Heart left ventricle (tissue), 16 donors: ENCODE measurements at regions not wholly inside any gene's neighbourhood (a gene's known extent, or its start where the extent isn't known, plus 50 kb on each side); places are given as distances from the start of the nearest gene placed in this dataset.

Experiments used
- ATAC-seq, 4 donors: fragments of 200-7000 bp; cut with Tn5 transposase; one replicate each; pipeline ENCODE4 v1.9.1; 2020 to 2022; ENCODE audit warnings: moderate library complexity in 4 of 4, mild to moderate bottlenecking in 3 of 4, moderate number of reproducible peaks in 1 of 4
- DNase-seq, 5 donors: peaks; one replicate each; pipeline ENCODE4 v3.0.0-alpha.2; 2020
- H3K27ac ChIP-seq, 12 donors: fragments of 200-600 bp; sonication (generic) in 4 of 12; one replicate each; pipeline versions ENCODE4 v1.5.0 to v1.8.0; 2016 to 2022; ENCODE audit warnings: mild to moderate bottlenecking in 2 of 12
- H3K27me3 ChIP-seq, 9 donors: fragments of 200-600 bp; sonication (generic) in 2 of 9; one replicate each; pipeline versions ENCODE4 v1.5.1 to v1.8.0; 2016 to 2022; ENCODE audit warnings: mild to moderate bottlenecking in 3 of 9
- H3K36me3 ChIP-seq, 9 donors: fragments of 200-600 bp; sonication (generic) in 2 of 9; one replicate each; pipeline versions ENCODE4 v1.5.0 to v1.8.0; 2018 to 2022; ENCODE audit warnings: mild to moderate bottlenecking in 2 of 9
- H3K4me1 ChIP-seq, 12 donors: fragments of 200-600 bp; sonication (generic) in 4 of 12; one replicate each; pipeline versions ENCODE4 v1.5.0 to v1.8.0; 2016 to 2022; ENCODE audit warnings: mild to moderate bottlenecking in 3 of 12
- H3K4me3 ChIP-seq, 12 donors: fragments of 200-600 bp; sonication (generic) in 4 of 12; one replicate each; pipeline versions ENCODE4 v1.5.0 to v1.8.0; 2017 to 2022; ENCODE audit warnings: mild to moderate bottlenecking in 9 of 12, moderate library complexity in 4 of 12
- H3K9me3 ChIP-seq, 12 donors: fragments of 200-600 bp; sonication (generic) in 4 of 12; one replicate each; pipeline versions ENCODE4 v1.5.0 to v1.8.0; 2016 to 2022; ENCODE audit warnings: mild to moderate bottlenecking in 1 of 12
- CTCF ChIP-seq, 12 donors: fragments of 200-600 bp; sonication (generic) in 4 of 12; IDR thresholded peaks; one replicate each; pipeline versions ENCODE4 v1.5.0 to v1.8.0; 2018 to 2022; ENCODE audit warnings: antibody characterized with exemption in 12 of 12, mild to moderate bottlenecking in 5 of 12
- POLR2A ChIP-seq, 2 donors: fragments of 450-650 bp; IDR thresholded peaks; one replicate each; pipeline ENCODE4 v1.6.1; 2017; ENCODE audit warnings: antibody characterized with exemption in 2 of 2, mild to moderate bottlenecking in 2 of 2, moderate library complexity in 2 of 2
- WGBS, 4 donors: extraction: QIAGEN DNeasy Blood & Tissue Kit in 2 of 4; methylation state at CpG; one replicate each; pipeline versions ENCODE4 v1.1.5 to v1.1.7; 2013 to 2018; 5-methylcytosine and 5-hydroxymethylcytosine counted together
- intact Hi-C, 10 donors: fragments of 100-400 bp; cut with DNase I; formaldehyde crosslinking; loops; one replicate each; pipeline versions ENCODE4 v1.11.1 to v1.14.2; 2022
- donor health status: ischemic (EF 13 %, LVEDD 7.1; RV severe dilation, severe dysfunction).
- donor health status: healthy with polysubstance abuse.
- donor health status: DM: no; HTN: yes; CAD: no.
- donor health status: DM: no; HTN: no; CAD: no.
- donor health status: ischemic (EF 25% LVEDD 6.9; RV normal size, moderate dysfunction).
- donor health status: ischemic (EF 25% LVEDD 5.7; RV mildly dilated, moderate dysfunction).
- donor health status: healthy.
- donor health status: DM: yes; HTN: yes; CAD: no.
- donor health status: ischemic (EF 35%, LVEDD 5.7; RV mildly dilated, moderate dysfunction).
- donor health status: nonischemic (EF 11% LVEDD 7.7; RV severe dilation, severe dysfunction).
- donor health status: DM: yes; HTN: yes; CAD: no.
- donor health status: PGD.
- donor health status: ischemic (EF 29% LVEDD 5.4; RV normal size, mild dysfunction).
- donor health status: nonischemic (EF 23%, LVEDD 6.1; RV moderate dilation, normal function).

DNA sequence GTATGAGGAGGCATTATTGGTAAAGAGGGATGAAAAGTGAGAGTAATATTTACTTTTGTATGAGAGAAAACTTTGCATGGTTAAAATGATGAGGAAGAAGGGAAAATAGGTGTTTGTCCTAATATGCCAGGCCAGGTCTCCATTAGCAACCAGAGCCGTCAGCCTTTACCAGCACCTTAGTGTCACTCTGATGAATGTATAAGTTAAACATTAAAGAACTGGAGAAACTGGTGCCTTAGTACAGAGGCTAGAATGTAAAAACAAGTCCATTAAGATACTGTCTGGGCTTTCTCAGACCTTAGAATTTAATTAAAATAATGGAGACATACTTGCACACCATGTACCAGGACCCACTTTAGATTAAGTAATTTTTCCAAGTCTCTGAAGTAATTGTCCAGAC lies 222.3 kb downstream of the FAM47A start:
- Histone ChIP-seq H3K4me1 (no peaks in the 10 kb centered on the region), H3K27ac (no peak overlapping the region), H3K9me3 (no peaks in the 10 kb centered on the region), H3K27me3 (no peaks in the 10 kb centered on the region), H3K36me3 (no peaks in the 10 kb centered on the region), H3K4me3 (no peak overlapping the region)
- TF ChIP-seq CTCF (IDR thresholded peaks at IDR 0.05), result no peak
- TF ChIP-seq POLR2A (IDR thresholded peaks at IDR 0.05), result no peak
- DNase-seq (no peak), ATAC-seq (no peak)
- intact Hi-C loops, result no loop called here
- WGBS, 4 donors, result 71 to 77% (median 72%) methylated on average over 1 of the region's 1 CpG

DNA sequence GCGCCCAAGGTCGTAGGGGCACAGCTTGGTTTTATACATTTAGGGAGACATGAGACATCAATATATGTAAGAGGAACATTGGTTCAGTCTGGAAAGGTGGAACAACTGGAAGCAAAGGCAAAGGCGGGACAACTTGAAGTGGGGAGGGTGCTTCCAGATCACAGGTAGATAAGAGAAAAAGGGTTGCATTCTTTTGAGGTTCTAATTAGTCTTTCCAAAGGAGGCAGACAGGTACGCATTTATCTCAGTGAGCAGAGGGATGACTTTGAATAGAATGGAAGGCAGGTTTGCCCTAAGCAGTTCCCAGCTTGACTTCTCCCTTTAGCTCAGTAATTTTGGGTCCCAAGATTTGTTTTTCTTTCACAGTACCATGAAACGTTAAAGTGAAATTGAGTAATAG lies 223.2 kb downstream of the FAM47A start:
- TF ChIP-seq POLR2A (IDR thresholded peaks at IDR 0.05) (no peak), CTCF (IDR thresholded peaks at IDR 0.05) (no peak)
- ATAC-seq, result no peak
- WGBS, 4 donors, result 38 to 45% (median 42%) methylated on average over 5 of the region's 5 CpGs

DNA sequence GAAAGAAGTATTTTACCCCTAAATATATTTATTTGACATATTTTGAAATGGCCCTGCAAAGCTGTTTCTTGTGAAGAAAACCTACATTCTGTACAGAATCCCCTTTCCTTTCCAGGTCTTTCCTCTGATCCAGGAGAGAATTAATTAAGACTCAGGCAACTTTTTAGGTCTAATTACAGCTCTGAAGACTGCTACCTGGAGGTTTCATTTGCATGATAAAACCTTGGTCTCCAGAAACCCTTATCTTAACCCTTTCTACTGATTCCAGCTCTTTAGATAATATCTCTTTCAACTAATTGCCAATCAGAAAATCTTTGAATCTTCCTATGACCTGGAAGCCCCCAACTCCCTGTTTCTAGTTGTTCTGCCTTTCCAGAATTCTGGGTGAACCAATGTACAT lies 224.0 kb downstream of the FAM47A start:
- H3K4me1 ChIP-seq, result no peaks in the 10 kb centered on the region
- intact Hi-C loops, result no loop called here
- TF ChIP-seq CTCF (IDR thresholded peaks at IDR 0.05) (no peak), POLR2A (IDR thresholded peaks at IDR 0.05) (no peak)

More for the DNA sequence above, 223.2 kb downstream of the FAM47A start:
- H3K27ac ChIP-seq, result no peak overlapping the region
- no peak for DNase-seq
- H3K27me3 ChIP-seq, result no peaks in the 10 kb centered on the region
- no peaks in the 10 kb centered on the region for H3K36me3 ChIP-seq
- intact Hi-C loops, result no loop called here
- H3K4me3 ChIP-seq, result no peak overlapping the region
- H3K9me3 ChIP-seq, result peaks cover 0 to 3% (median 0%) of the 10 kb centered on the region in 12 donors
- H3K4me1 ChIP-seq, result no peaks in the 10 kb centered on the region

DNA sequence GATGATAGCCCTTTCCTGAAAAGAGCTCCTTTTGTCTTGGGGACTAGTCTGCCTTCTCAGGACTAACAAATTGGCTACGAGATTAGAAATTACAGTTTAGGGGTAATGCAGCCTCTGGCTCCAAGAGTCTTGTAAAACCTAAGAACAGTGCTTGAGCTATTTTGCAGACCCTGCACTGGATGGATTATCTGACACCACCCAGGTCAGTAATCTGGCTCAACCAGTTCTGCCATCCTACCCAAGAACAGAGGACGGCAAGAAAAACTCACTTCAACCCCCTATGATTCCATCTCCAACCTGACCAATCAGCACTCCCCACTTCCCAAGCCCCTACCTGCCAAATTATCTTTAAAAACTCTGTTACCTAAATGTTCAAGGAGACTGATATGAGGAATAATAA lies 225.1 kb downstream of the FAM47A start:
- Histone ChIP-seq H3K4me1 (no peaks in the 10 kb centered on the region), H3K27me3 (no peaks in the 10 kb centered on the region), H3K4me3 (no peak overlapping the region), H3K36me3 (no peaks in the 10 kb centered on the region), H3K27ac (no peak overlapping the region), H3K9me3 (peaks cover 0 to 6% (median 0%) of the 10 kb centered on the region in 12 donors)
- DNase-seq (no peak), ATAC-seq (no peak)
- TF ChIP-seq POLR2A (IDR thresholded peaks at IDR 0.05), result no peak
- TF ChIP-seq CTCF (IDR thresholded peaks at IDR 0.05), result no peak
- intact Hi-C loops, result no loop called here
- WGBS, 4 donors, result 25 to 40% (median 37%) methylated on average over 2 of the region's 2 CpGs

More for the DNA sequence above, 224.0 kb downstream of the FAM47A start:
- H3K27ac ChIP-seq, result no peak overlapping the region
- H3K27me3 ChIP-seq, result no peaks in the 10 kb centered on the region
- no peaks in the 10 kb centered on the region for H3K36me3 ChIP-seq
- H3K9me3 ChIP-seq, result peaks cover 0 to 4% (median 0%) of the 10 kb centered on the region in 12 donors
- no peak for DNase-seq
- ATAC-seq, result no peak
- H3K4me3 ChIP-seq, result no peak overlapping the region
